ENCODE measurements at regions not wholly inside any gene's neighbourhood (a gene's known extent, or its start where the extent isn't known, plus 50 kb on each side); places are given as distances from the start of the nearest gene placed in this dataset.

GRCh38 chr4:151610229-151610628, 150.6 kb downstream of the GATB start (continued):
- TF ChIP-seq SKIL (IDR thresholded peaks at IDR 0.05; ENCODE audit: low read depth, poor library complexity, severe bottlenecking) (no peak), GATAD2B (conservative IDR thresholded peaks at IDR 0.05; ENCODE audit: low read depth) (no peak), CTCF (IDR thresholded peaks at IDR 0.05 in 2 of 3, conservative IDR thresholded peaks at IDR 0.05 in 1 of 3; ENCODE audit: control insufficient read depth in 2 of 3, extremely low read depth in 1 of 3, insufficient read depth in 1 of 3, low read depth in 3 of 3, low read length in 3 of 3) (no peak), NFIC (IDR thresholded peaks at IDR 0.05; ENCODE audit: low read depth, low read length) (no peak)

- no peaks in the 10 kb centered on the region for H3K9me3 ChIP-seq (replicated peaks; ENCODE audit: control insufficient read depth, insufficient read depth, low read length)
- CTCF ChIA-PET, result interaction anchor here (1.0 to 1.4 kb wide), 3 partner anchors 15 to 250 kb away, joined by 3 read pairs; no protein-coding TSS in a partner anchor
- H3K4me3 ChIP-seq, result no peak overlapping the region
- TF ChIP-seq TCF12 (IDR thresholded peaks at IDR 0.05; ENCODE audit: low read depth, low read length) (no peak), POLR2AphosphoS5 (IDR thresholded peaks at IDR 0.05; ENCODE audit: low read length) (no peak), NFYB (IDR thresholded peaks at IDR 0.05; ENCODE audit: insufficient read depth, low read depth, low read length) (no peak), NRF1 (conservative IDR thresholded peaks at IDR 0.05; ENCODE audit: low read depth, low read length) (no peak), MTA3 (IDR thresholded peaks at IDR 0.05; ENCODE audit: borderline replicate concordance, low read length) (no peak), RAD51 (IDR thresholded peaks at IDR 0.05) (no peak), BCL11A (IDR thresholded peaks at IDR 0.05; ENCODE audit: low read depth, low read length) (no peak), MYB (IDR thresholded peaks at IDR 0.05; ENCODE audit: borderline replicate concordance, low read depth, low read length) (no peak), E4F1 (IDR thresholded peaks at IDR 0.05; ENCODE audit: borderline replicate concordance, partially characterized antibody) (no peak), TBL1XR1 (IDR thresholded peaks at IDR 0.05; ENCODE audit: low read depth, low read length) (no peak), USF1 (IDR thresholded peaks at IDR 0.05; ENCODE audit: borderline replicate concordance, extremely low read length, insufficient read depth, low read depth, low read length) (no peak), SREBF2 (IDR thresholded peaks at IDR 0.05; ENCODE audit: low read length) (no peak), RELA (IDR thresholded peaks at IDR 0.05; ENCODE audit: borderline replicate concordance, partially characterized antibody) (no peak)
- intact Hi-C loops (cut with micrococcal nuclease; ENCODE audit: unreplicated experiment), result loop anchor here (5.0 to 10.0 kb wide), 2 partner anchors 337 to 495 kb away; partner anchors contain the start of gene PRSS48
- in situ Hi-C loops (cut with MboI), result loop anchor here (10.0 kb wide), 1 partner anchor 497 kb away; no protein-coding TSS in a partner anchor
- no peak overlapping the region for H3K27ac ChIP-seq (ENCODE audit: control insufficient read depth, insufficient read depth)
- DNase-seq (ENCODE audit: low read depth, low spot score) (no peak), ATAC-seq (no peak), FAIRE-seq (no peak)
- RAD21 ChIA-PET (ENCODE audit: unreplicated experiment), result interaction anchor here (1.2 kb wide), 1 partner anchor 494 kb away, joined by 6 read pairs; no protein-coding TSS in a partner anchor
- no peak overlapping the region for H3K4me2 ChIP-seq (ENCODE audit: control insufficient read depth, insufficient read depth)
- H2AFZ ChIP-seq (ENCODE audit: control insufficient read depth, low read depth, low read length), result no peak overlapping the region
- BruUV-seq (replicated peaks), result no TSS peak
- no peaks in the 10 kb centered on the region for H3K36me3 ChIP-seq (ENCODE audit: control insufficient read depth in 2 of 2, insufficient read depth in 2 of 2, low read length in 1 of 2)
- POLR2A ChIA-PET, result no interaction called here
- H4K20me1 ChIP-seq (ENCODE audit: control insufficient read depth, insufficient read depth), result no peaks in the 10 kb centered on the region
- no peaks in the 10 kb centered on the region for H3K27me3 ChIP-seq (replicated peaks in 1 of 2; ENCODE audit: control insufficient read depth in 2 of 2, insufficient read depth in 2 of 2, low read length in 1 of 2)
- SMC1A ChIA-PET (ENCODE audit: uncharacterized antibody, unreplicated experiment), result interaction anchor here (1.7 kb wide), 1 partner anchor 13 kb away, joined by 4 read pairs; no protein-coding TSS in a partner anchor
- no peak overlapping the region for H3K9ac ChIP-seq (ENCODE audit: control insufficient read depth, insufficient read depth, low read length)
- H3K79me2 ChIP-seq (ENCODE audit: control insufficient read depth, insufficient read depth, low read length), result no peaks in the 10 kb centered on the region
- no peaks in the 10 kb centered on the region for H3K4me1 ChIP-seq (ENCODE audit: control insufficient read depth, insufficient read depth, low read length)
Measured at GRCh38 chr4:151611960-151612359, 148.8 kb downstream of the GATB start.
